Keratinocyte (primary cell): ENCODE measurements at regions not wholly inside any gene's neighbourhood (a gene's known extent, or its start where the extent isn't known, plus 50 kb on each side); places are given as distances from the start of the nearest gene placed in this dataset.

Source experiments
- CTCF ChIP-seq, 3 experiments: IDR thresholded peaks in 1 of 3; conservative IDR thresholded peaks in 1 of 3; optimal IDR thresholded peaks in 1 of 3; 2 replicates in 2 of 3; 3 replicates in 1 of 3; pipeline versions ENCODE3 to v1.5.1; 2011; ENCODE audit warnings: low read length in 3 of 3, mild to moderate bottlenecking in 3 of 3, moderate library complexity in 2 of 3, control low read depth in 1 of 3, inconsistent platforms in 1 of 3; ENCODE audit not compliant: insufficient read depth in 2 of 3; ENCODE audit errors: extremely low read depth in 1 of 3
- EZH2 ChIP-seq: IDR thresholded peaks from one replicate; pipeline ENCODE4 v1.6.1; 2012; ENCODE audit warnings: inconsistent platforms, mild to moderate bottlenecking, low read length, moderate library complexity

DNA sequence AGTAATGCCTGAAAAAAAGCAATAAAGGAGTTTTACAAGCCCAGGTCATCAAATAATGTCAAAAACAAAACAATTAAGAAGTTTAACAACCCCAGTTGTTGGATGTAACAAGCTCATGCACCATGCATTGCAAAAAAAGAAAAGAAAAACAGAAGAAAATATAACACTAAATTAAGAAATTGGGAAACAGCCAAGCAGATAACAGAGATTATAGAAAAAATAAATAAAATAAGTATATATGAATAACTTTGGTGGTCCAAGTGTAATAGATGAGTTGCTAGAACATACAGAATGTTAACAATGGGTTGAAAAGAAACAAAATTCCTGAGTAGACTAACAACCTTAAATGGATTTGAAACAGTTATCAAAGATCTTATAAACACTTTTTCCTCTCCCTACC is 573.1 kb upstream of the SOX11 start:
- TF ChIP-seq CTCF (optimal IDR thresholded peaks at IDR 0.05 in 1 of 3, IDR thresholded peaks at IDR 0.05 in 1 of 3, conservative IDR thresholded peaks at IDR 0.05 in 1 of 3; ENCODE audit: extremely low read depth in 1 of 3, insufficient read depth in 2 of 3, low read length in 3 of 3) (no peak), EZH2 (no peak)
